Suprapubic skin (tissue), 4 donors: ENCODE measurements at regions not wholly inside any gene's neighbourhood (a gene's known extent, or its start where the extent isn't known, plus 50 kb on each side); places are given as distances from the start of the nearest gene placed in this dataset.

Experiments used
- CTCF ChIP-seq, 2 donors: fragments of 200-600 bp in 1 of 2; fragments of 450-650 bp in 1 of 2; sonication (generic) in 1 of 2; IDR thresholded peaks; one replicate each; pipeline ENCODE4 v1.5.1; 2016 to 2019; ENCODE audit warnings: antibody characterized with exemption in 2 of 2, mild to moderate bottlenecking in 1 of 2, moderate library complexity in 1 of 2
- EP300 ChIP-seq: sonication (generic); formaldehyde crosslinking; IDR thresholded peaks from one replicate; pipeline ENCODE4 v1.6.1; 2017; ENCODE audit warnings: antibody characterized with exemption
- POLR2A ChIP-seq, 2 donors: fragments of 450-650 bp; IDR thresholded peaks; one replicate each; pipeline ENCODE4 v1.6.1; 2017; ENCODE audit warnings: antibody characterized with exemption in 2 of 2, mild to moderate bottlenecking in 2 of 2, moderate library complexity in 2 of 2
- POLR2AphosphoS5 ChIP-seq, 3 donors: sonication (generic); formaldehyde crosslinking; IDR thresholded peaks; one replicate each; pipeline ENCODE4 v1.6.1; 2017; ENCODE audit warnings: antibody characterized with exemption in 3 of 3

GRCh38 chr22:47238690-47239473 lies 476.4 kb downstream of the TBC1D22A start:
- TF ChIP-seq CTCF (IDR thresholded peaks at IDR 0.05) = no peak
- TF ChIP-seq POLR2AphosphoS5 (IDR thresholded peaks at IDR 0.05) = no peak
- no peak for TF ChIP-seq POLR2A (IDR thresholded peaks at IDR 0.05)
- no peak for TF ChIP-seq EP300
